ENCODE measurements at regions not wholly inside any gene's neighbourhood (a gene's known extent, or its start where the extent isn't known, plus 50 kb on each side); places are given as distances from the start of the nearest gene placed in this dataset.

DNA sequence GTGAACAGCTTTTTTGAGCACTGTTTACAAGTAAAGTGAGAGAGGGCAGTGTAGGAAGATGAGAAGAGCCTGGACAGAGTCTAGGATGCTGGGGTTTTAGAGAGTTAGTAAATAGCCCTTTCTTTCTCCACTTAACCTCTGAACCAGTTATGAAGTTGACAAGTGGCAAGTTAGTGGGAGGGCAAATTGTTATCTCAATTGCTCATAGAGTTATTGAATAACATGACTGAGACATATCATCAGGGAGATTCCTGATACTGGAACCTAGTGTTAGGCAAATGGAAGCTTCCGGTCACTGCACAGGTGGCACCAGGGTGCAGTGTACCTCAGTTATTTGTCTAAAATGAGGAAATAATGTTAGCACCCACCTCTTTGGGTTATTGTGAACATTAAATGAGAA, 57.8 kb upstream of the PTPN5 start:
- Histone ChIP-seq H4K20me1 (ENCODE audit: insufficient read depth, poor library complexity, severe bottlenecking) (no peaks in the 10 kb centered on the region), H3K36me3 (replicated peaks; ENCODE audit: insufficient read depth, low read depth) (no peaks in the 10 kb centered on the region), H3K4me3 (no peak overlapping the region), H3K9me3 (ENCODE audit: low read depth) (no peaks in the 10 kb centered on the region), H3K27me3 (peaks cover 4% of the 10 kb centered on the region), H3K4me2 (no peak overlapping the region), H3K4me1 (ENCODE audit: insufficient read depth) (no peaks in the 10 kb centered on the region), H2AFZ (no peak overlapping the region), H3K27ac (no peak overlapping the region), H3K9me2 (replicated peaks; ENCODE audit: insufficient read depth) (no peaks in the 10 kb centered on the region), H3K79me2 (no peaks in the 10 kb centered on the region)
- no peak for DNase-seq (ENCODE audit: low spot score)
- TF ChIP-seq EZH2phosphoT487 (IDR thresholded peaks at IDR 0.05; ENCODE audit: low read depth, severe bottlenecking, unreplicated experiment) (no peak), EZH2 (IDR thresholded peaks at IDR 0.05; ENCODE audit: borderline replicate concordance) (no peak)
- TF ChIP-seq, protein P1, sequence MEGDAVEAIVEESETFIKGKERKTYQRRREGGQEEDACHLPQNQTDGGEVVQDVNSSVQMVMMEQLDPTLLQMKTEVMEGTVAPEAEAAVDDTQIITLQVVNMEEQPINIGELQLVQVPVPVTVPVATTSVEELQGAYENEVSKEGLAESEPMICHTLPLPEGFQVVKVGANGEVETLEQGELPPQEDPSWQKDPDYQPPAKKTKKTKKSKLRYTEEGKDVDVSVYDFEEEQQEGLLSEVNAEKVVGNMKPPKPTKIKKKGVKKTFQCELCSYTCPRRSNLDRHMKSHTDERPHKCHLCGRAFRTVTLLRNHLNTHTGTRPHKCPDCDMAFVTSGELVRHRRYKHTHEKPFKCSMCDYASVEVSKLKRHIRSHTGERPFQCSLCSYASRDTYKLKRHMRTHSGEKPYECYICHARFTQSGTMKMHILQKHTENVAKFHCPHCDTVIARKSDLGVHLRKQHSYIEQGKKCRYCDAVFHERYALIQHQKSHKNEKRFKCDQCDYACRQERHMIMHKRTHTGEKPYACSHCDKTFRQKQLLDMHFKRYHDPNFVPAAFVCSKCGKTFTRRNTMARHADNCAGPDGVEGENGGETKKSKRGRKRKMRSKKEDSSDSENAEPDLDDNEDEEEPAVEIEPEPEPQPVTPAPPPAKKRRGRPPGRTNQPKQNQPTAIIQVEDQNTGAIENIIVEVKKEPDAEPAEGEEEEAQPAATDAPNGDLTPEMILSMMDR (IDR thresholded peaks at IDR 0.05; ENCODE audit: poor library complexity) = no peak
- WGBS (ENCODE audit: low lambda C conversion rate, missing lambda C conversion rate) = 89% methylated on average over 1 of the region's 1 CpG

DNA sequence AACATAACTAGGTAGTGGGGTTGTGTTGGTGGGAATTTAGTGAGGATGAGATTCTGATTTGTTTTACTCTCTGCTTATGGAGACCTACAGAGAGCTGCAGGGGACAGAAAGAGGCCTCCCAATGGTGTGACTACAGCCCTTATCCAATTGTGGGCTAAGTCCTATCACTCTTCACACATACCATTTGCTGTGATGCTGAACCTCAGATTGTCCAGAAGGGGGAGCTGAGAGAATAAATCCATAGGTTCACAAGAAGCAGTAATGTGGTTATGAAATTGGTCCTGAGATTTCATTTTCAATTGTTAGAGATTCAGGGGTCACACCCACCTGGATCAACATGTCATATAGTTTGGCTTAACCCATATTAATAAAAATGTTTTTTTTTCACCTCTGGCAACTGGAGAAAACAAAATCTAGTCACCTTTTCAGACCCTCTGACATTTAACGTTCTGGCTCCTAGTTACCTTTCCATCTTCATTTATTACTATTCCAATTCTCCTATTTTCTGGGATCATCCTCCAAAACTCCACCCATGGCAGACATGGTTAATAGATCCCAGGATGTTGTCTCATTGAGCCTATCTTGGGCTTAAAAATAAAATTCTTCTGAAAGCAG, 53.3 kb upstream of the PTPN5 start:
- H3K9me2 ChIP-seq (replicated peaks; ENCODE audit: insufficient read depth) = no peaks in the 10 kb centered on the region
- WGBS (ENCODE audit: low lambda C conversion rate, missing lambda C conversion rate) = 94% methylated on average over 1 of the region's 1 CpG
- no peak overlapping the region for H3K4me2 ChIP-seq
- H3K36me3 ChIP-seq (replicated peaks; ENCODE audit: insufficient read depth, low read depth) = no peaks in the 10 kb centered on the region
- no peak overlapping the region for H3K27ac ChIP-seq
- peaks cover 4% of the 10 kb centered on the region for H3K27me3 ChIP-seq
- H3K79me2 ChIP-seq = no peaks in the 10 kb centered on the region
- DNase-seq (ENCODE audit: low spot score) = peak; percentile 69
- no peak overlapping the region for H3K4me3 ChIP-seq
- no peaks in the 10 kb centered on the region for H4K20me1 ChIP-seq (ENCODE audit: insufficient read depth, poor library complexity, severe bottlenecking)
- TF ChIP-seq, protein P1 (IDR thresholded peaks at IDR 0.05; ENCODE audit: poor library complexity) = peak; percentile 60
- TF ChIP-seq EZH2phosphoT487 (IDR thresholded peaks at IDR 0.05; ENCODE audit: low read depth, severe bottlenecking, unreplicated experiment) = no peak
- H3K4me1 ChIP-seq (ENCODE audit: insufficient read depth) = no peaks in the 10 kb centered on the region
- H3K9me3 ChIP-seq (ENCODE audit: low read depth) = no peaks in the 10 kb centered on the region
- no peak overlapping the region for H2AFZ ChIP-seq

Measured in hepatocyte (in vitro differentiated cells).